H1 (cell line): ENCODE measurements at regions not wholly inside any gene's neighbourhood (a gene's known extent, or its start where the extent isn't known, plus 50 kb on each side); places are given as distances from the start of the nearest gene placed in this dataset.

Source experiments
- BACH1 ChIP-seq: IDR thresholded peaks from 2 replicates; pipeline ENCODE4 v1.6.1; 2012; ENCODE audit warnings: low read length, improper control_type of control experiment
- CREB1 ChIP-seq: IDR thresholded peaks from 2 replicates; pipeline ENCODE4 v1.6.1; 2012; ENCODE audit warnings: inconsistent platforms
- EP300 ChIP-seq, 2 experiments: IDR thresholded peaks; 1 replicate in 1 of 2; 2 replicates in 1 of 2; pipeline ENCODE4 v1.6.1; 2011 to 2012; ENCODE audit warnings: low read depth in 2 of 2, low read length in 2 of 2, mild to moderate bottlenecking in 2 of 2, borderline replicate concordance in 1 of 2, inconsistent platforms in 1 of 2, moderate library complexity in 1 of 2
- NRF1 ChIP-seq: IDR thresholded peaks from 2 replicates; pipeline ENCODE4 v1.6.1; 2011; ENCODE audit warnings: mild to moderate bottlenecking, low read depth, low read length, improper control_type of control experiment
- POLR2AphosphoS5 ChIP-seq: IDR thresholded peaks from 2 replicates; pipeline ENCODE4 v1.6.1; 2011; ENCODE audit warnings: low read depth, low read length
- RXRA ChIP-seq: IDR thresholded peaks from 2 replicates; pipeline ENCODE4 v1.6.1; 2011; ENCODE audit warnings: low read depth, mild to moderate bottlenecking, low read length, moderate library complexity; ENCODE audit not compliant: insufficient read depth
- SAP30 ChIP-seq: fragments of 300-600 bp; sonication (generic); IDR thresholded peaks from 2 replicates; pipeline ENCODE4 v1.7.1; 2012; ENCODE audit warnings: low read length, moderate library complexity, mild to moderate bottlenecking, inconsistent platforms; ENCODE audit not compliant: insufficient read depth, insufficient replicate concordance
- SP2 ChIP-seq: IDR thresholded peaks from 2 replicates; pipeline ENCODE4 v1.6.1; 2012; ENCODE audit warnings: mild to moderate bottlenecking, low read length, inconsistent platforms
- TF ChIP-seq, protein P1 (sequence below), 3 experiments: IDR thresholded peaks; 1 replicate in 2 of 3; 2 replicates in 1 of 3; pipeline versions ENCODE4 v1.5.1 to v1.6.1; 2011; ENCODE audit warnings: low read length in 3 of 3, mild to moderate bottlenecking in 3 of 3, inconsistent platforms in 2 of 3, low read depth in 1 of 3, moderate library complexity in 1 of 3; ENCODE audit not compliant: insufficient read depth in 1 of 3; ENCODE audit errors: control extremely low read depth in 1 of 3

GRCh38 chr18:73691624-73692023 is 456.0 kb downstream of the FBXO15 start (continued):
- TF ChIP-seq RXRA = no peak
- no peak for TF ChIP-seq SP2
- no peak for TF ChIP-seq EP300 (IDR thresholded peaks at IDR 0.05; ENCODE audit: borderline replicate concordance in 1 of 2, low read depth in 2 of 2, low read length in 2 of 2)
- no peak for TF ChIP-seq CREB1
- no peak for TF ChIP-seq NRF1
- TF ChIP-seq SAP30 = no peak
- TF ChIP-seq BACH1 = no peak
- TF ChIP-seq, protein P1, sequence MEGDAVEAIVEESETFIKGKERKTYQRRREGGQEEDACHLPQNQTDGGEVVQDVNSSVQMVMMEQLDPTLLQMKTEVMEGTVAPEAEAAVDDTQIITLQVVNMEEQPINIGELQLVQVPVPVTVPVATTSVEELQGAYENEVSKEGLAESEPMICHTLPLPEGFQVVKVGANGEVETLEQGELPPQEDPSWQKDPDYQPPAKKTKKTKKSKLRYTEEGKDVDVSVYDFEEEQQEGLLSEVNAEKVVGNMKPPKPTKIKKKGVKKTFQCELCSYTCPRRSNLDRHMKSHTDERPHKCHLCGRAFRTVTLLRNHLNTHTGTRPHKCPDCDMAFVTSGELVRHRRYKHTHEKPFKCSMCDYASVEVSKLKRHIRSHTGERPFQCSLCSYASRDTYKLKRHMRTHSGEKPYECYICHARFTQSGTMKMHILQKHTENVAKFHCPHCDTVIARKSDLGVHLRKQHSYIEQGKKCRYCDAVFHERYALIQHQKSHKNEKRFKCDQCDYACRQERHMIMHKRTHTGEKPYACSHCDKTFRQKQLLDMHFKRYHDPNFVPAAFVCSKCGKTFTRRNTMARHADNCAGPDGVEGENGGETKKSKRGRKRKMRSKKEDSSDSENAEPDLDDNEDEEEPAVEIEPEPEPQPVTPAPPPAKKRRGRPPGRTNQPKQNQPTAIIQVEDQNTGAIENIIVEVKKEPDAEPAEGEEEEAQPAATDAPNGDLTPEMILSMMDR (IDR thresholded peaks at IDR 0.05; ENCODE audit: control extremely low read depth in 1 of 3, insufficient read depth in 1 of 3, low read depth in 1 of 3, low read length in 3 of 3) = no peak
- no peak for TF ChIP-seq POLR2AphosphoS5
